PC-3 (cell line): ENCODE measurements at regions not wholly inside any gene's neighbourhood (a gene's known extent, or its start where the extent isn't known, plus 50 kb on each side); places are given as distances from the start of the nearest gene placed in this dataset.

Experiments
- ATAC-seq: fragments of 200-7000 bp; cut with Tn5 transposase; 2 replicates; pipeline ENCODE4 v1.9.1; 2020; ENCODE audit warnings: mild to moderate bottlenecking, moderate library complexity
- BruUV-seq: library from RNA; stranded (reverse); fragments of 400-500 nt; replicated peaks from 2 replicates; lab custom pipeline; 2021; lab: Mats Ljungman, UMichigan
- CTCF ChIA-PET: fragments of 300-600 bp; sonication (Branson Sonifier 250); formaldehyde crosslinking; loops from one replicate; lab custom pipeline; 2022; ENCODE audit warnings: antibody characterized with exemption; lab: Charles Lee
- POLR2A ChIA-PET: fragments of 300-600 bp; sonication (Branson Sonifier 250); formaldehyde crosslinking; loops from one replicate; lab custom pipeline; 2022; ENCODE audit warnings: antibody characterized with exemption; ENCODE audit not compliant: unreplicated experiment; lab: Charles Lee
- DNase-seq: peaks from one replicate; pipeline ENCODE4 v3.0.0-alpha.2; 2015
- H2AFZ ChIP-seq: fragments of 300-600 bp; sonication (generic); 2 replicates; pipeline ENCODE4 v1.6.0; 2016; ENCODE audit warnings: antibody characterized with exemption, low read length
- H3F3A ChIP-seq: fragments of 300-600 bp; sonication (generic); one replicate; pipeline ENCODE4 v1.6.0; 2017; ENCODE audit warnings: antibody characterized with exemption, low read length, control low read depth, mild to moderate bottlenecking; ENCODE audit not compliant: unreplicated experiment
- H3K27ac ChIP-seq: fragments of 300-600 bp; sonication (generic); 2 replicates; pipeline ENCODE4 v1.5.1; 2016; ENCODE audit warnings: mild to moderate bottlenecking, low read length
- H3K27me3 ChIP-seq: fragments of 300-600 bp; sonication (generic); 2 replicates; pipeline ENCODE4 v1.6.1; 2016; ENCODE audit warnings: low read length, mixed read lengths
- H3K36me3 ChIP-seq: fragments of 300-600 bp; sonication (generic); 2 replicates; pipeline ENCODE4 v1.6.1; 2016; ENCODE audit warnings: low read depth, mixed run types, low read length, mixed read lengths
- H3K4me1 ChIP-seq: fragments of 300-600 bp; sonication (generic); 2 replicates; pipeline ENCODE4 v1.5.1; 2016; ENCODE audit warnings: low read length; ENCODE audit not compliant: insufficient read depth
- H3K4me2 ChIP-seq: fragments of 300-600 bp; sonication (generic); 2 replicates; pipeline ENCODE4 v1.6.0; 2016; ENCODE audit warnings: low read length
- H3K4me3 ChIP-seq: fragments of 300-600 bp; sonication (generic); 2 replicates; pipeline ENCODE4 v1.5.1; 2016; ENCODE audit warnings: mild to moderate bottlenecking, low read length, mixed read lengths
- H3K79me2 ChIP-seq: fragments of 300-600 bp; sonication (generic); 2 replicates; pipeline ENCODE4 v1.6.1; 2017; ENCODE audit warnings: low read length, mixed read lengths
- H3K9ac ChIP-seq: fragments of 300-600 bp; sonication (generic); 2 replicates; pipeline ENCODE4 v1.6.0; 2016; ENCODE audit warnings: mild to moderate bottlenecking, low read length
- H3K9me2 ChIP-seq: fragments of 300-600 bp; sonication (generic); replicated peaks from 2 replicates; pipeline ENCODE4 v1.6.1; 2016; ENCODE audit warnings: mixed run types, low read length, mixed read lengths
- H3K9me3 ChIP-seq: fragments of 300-600 bp; sonication (generic); 2 replicates; pipeline ENCODE4 v1.6.1; 2016; ENCODE audit warnings: low read length, mixed read lengths
- H4K20me1 ChIP-seq: fragments of 300-600 bp; sonication (generic); 2 replicates; pipeline ENCODE4 v1.6.1; 2016; ENCODE audit warnings: low read length, mixed read lengths
- CTCF ChIP-seq: fragments of 300-600 bp; sonication (generic); conservative IDR thresholded peaks from 2 replicates; pipeline ENCODE4 v1.5.1; 2017; ENCODE audit warnings: antibody characterized with exemption, low read depth, mild to moderate bottlenecking, low read length
- EZH2 ChIP-seq: fragments of 300-600 bp; sonication (generic); IDR thresholded peaks from one replicate; pipeline ENCODE4 v1.6.1; 2017; ENCODE audit warnings: antibody characterized with exemption, mild to moderate bottlenecking, low read length; ENCODE audit not compliant: unreplicated experiment
- EZH2phosphoT487 ChIP-seq: fragments of 300-600 bp; sonication (generic); IDR thresholded peaks from 2 replicates; pipeline ENCODE4 v1.6.1; 2018; ENCODE audit warnings: mild to moderate bottlenecking, antibody characterized with exemption, low read length, borderline replicate concordance
- intact Hi-C: fragments of 100-400 bp; cut with micrococcal nuclease; formaldehyde crosslinking; loops from 2 replicates; pipeline ENCODE4 v1.9.0; 2023

GRCh38 chr3:69607466-69608305 lies 131.6 kb upstream of the MITF start:
- H3K27ac ChIP-seq: no peak overlapping the region
- H3K79me2 ChIP-seq: no peaks in the 10 kb centered on the region
- no peaks in the 10 kb centered on the region for H3K4me1 ChIP-seq
- intact Hi-C loops: no loop called here
- H3K4me2 ChIP-seq: no peak overlapping the region
- H3K9me2 ChIP-seq: no peaks in the 10 kb centered on the region
- BruUV-seq: no TSS peak
- POLR2A ChIA-PET: no interaction called here
- no peak overlapping the region for H3K9ac ChIP-seq
- H3K9me3 ChIP-seq: no peaks in the 10 kb centered on the region
- no peaks in the 10 kb centered on the region for H3K36me3 ChIP-seq
- no peaks in the 10 kb centered on the region for H4K20me1 ChIP-seq
- H3K27me3 ChIP-seq: no peaks in the 10 kb centered on the region
- TF ChIP-seq EZH2 (no peak), EZH2phosphoT487 (no peak), CTCF (no peak)
- no peak overlapping the region for H2AFZ ChIP-seq
- DNase-seq (no peak), ATAC-seq (no peak)
- CTCF ChIA-PET: no interaction called here
- H3F3A ChIP-seq: no peaks in the 10 kb centered on the region
- no peak overlapping the region for H3K4me3 ChIP-seq

GRCh38 chr3:69605867-69606266 lies 133.4 kb upstream of the MITF start:
- TF ChIP-seq EZH2 (no peak), EZH2phosphoT487 (no peak), CTCF (no peak)
- Histone ChIP-seq H3K27me3 (no peaks in the 10 kb centered on the region), H3K79me2 (no peaks in the 10 kb centered on the region), H3K9me2 (no peaks in the 10 kb centered on the region), H3K9me3 (no peaks in the 10 kb centered on the region), H2AFZ (no peak overlapping the region), H3K36me3 (no peaks in the 10 kb centered on the region), H4K20me1 (no peaks in the 10 kb centered on the region), H3K4me2 (no peak overlapping the region), H3K4me3 (no peak overlapping the region), H3K4me1 (no peaks in the 10 kb centered on the region), H3F3A (no peaks in the 10 kb centered on the region), H3K9ac (no peak overlapping the region), H3K27ac (no peak overlapping the region)
- CTCF ChIA-PET: no interaction called here
- no peak for DNase-seq
- POLR2A ChIA-PET: no interaction called here
- ATAC-seq: no peak
- intact Hi-C loops: no loop called here
- BruUV-seq: no TSS peak

- POLR2A ChIA-PET: no interaction called here
Measured at GRCh38 chr3:69604735-69605450, 134.4 kb upstream of the MITF start.

More at GRCh38 chr3:69604735-69605450, 134.4 kb upstream of the MITF start:
- no peak overlapping the region for H3K4me3 ChIP-seq
- H3K4me2 ChIP-seq: no peak overlapping the region
- H3K36me3 ChIP-seq: no peaks in the 10 kb centered on the region
- no peaks in the 10 kb centered on the region for H3K79me2 ChIP-seq
- no peaks in the 10 kb centered on the region for H3F3A ChIP-seq
- CTCF ChIA-PET: no interaction called here
- no peaks in the 10 kb centered on the region for H3K9me3 ChIP-seq
- no peaks in the 10 kb centered on the region for H4K20me1 ChIP-seq
- no peaks in the 10 kb centered on the region for H3K9me2 ChIP-seq
- TF ChIP-seq EZH2phosphoT487 (no peak), EZH2 (no peak), CTCF (no peak)
- no peak for DNase-seq
- H2AFZ ChIP-seq: no peak overlapping the region
- no peak overlapping the region for H3K9ac ChIP-seq
- intact Hi-C loops: no loop called here
- no peak for ATAC-seq
- no peaks in the 10 kb centered on the region for H3K27me3 ChIP-seq
- no peak overlapping the region for H3K27ac ChIP-seq
- no peaks in the 10 kb centered on the region for H3K4me1 ChIP-seq
- no TSS peak for BruUV-seq
